C4-2B (cell line): ENCODE measurements at regions not wholly inside any gene's neighbourhood (a gene's known extent, or its start where the extent isn't known, plus 50 kb on each side); places are given as distances from the start of the nearest gene placed in this dataset.

Source experiments
- ZFX ChIP-seq: fragments of 450-650 bp; IDR thresholded peaks from 2 replicates; pipeline ENCODE4 v1.6.1; 2017
- TF ChIP-seq, protein P1 (sequence below): fragments of 450-650 bp; conservative IDR thresholded peaks from 2 replicates; pipeline ENCODE4 v1.5.1; 2017; ENCODE audit warnings: mild to moderate bottlenecking

DNA sequence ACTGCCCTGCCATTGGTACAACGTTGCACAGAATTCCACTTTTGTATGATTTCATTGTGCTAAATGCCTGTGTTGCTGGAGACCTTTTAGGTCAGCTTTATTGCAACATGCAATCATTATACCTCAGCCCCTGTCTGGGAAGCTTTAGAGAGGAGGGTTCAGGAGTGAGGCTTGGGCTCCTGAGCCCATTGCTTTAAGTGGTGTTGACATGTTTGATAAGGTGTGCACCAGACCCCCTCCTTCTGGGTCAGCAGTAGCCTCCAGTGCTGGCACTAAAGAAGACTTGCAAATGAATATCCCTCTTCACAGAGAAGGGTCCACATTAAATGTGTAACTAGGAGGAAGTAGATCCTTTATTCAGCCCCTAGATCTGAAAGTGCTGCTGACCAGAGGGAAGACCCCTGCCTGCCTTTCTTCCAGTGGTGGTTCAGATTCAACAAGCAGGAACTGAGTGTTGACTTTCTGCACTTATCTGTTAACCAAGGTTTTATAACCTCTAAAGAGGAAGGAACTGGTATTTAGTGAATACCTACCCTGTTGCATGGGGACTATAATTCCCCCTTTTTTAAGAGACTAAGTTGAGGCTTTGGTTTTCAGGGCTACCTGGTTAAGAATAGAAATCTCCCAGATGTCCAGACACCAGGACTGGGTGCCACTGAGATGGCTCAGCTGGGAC is 369.4 kb upstream of the IGFBP3 start:
- TF ChIP-seq, protein P1, sequence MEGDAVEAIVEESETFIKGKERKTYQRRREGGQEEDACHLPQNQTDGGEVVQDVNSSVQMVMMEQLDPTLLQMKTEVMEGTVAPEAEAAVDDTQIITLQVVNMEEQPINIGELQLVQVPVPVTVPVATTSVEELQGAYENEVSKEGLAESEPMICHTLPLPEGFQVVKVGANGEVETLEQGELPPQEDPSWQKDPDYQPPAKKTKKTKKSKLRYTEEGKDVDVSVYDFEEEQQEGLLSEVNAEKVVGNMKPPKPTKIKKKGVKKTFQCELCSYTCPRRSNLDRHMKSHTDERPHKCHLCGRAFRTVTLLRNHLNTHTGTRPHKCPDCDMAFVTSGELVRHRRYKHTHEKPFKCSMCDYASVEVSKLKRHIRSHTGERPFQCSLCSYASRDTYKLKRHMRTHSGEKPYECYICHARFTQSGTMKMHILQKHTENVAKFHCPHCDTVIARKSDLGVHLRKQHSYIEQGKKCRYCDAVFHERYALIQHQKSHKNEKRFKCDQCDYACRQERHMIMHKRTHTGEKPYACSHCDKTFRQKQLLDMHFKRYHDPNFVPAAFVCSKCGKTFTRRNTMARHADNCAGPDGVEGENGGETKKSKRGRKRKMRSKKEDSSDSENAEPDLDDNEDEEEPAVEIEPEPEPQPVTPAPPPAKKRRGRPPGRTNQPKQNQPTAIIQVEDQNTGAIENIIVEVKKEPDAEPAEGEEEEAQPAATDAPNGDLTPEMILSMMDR: no peak
- no peak for TF ChIP-seq ZFX
